SK-N-SH (cell line): ENCODE measurements at regions not wholly inside any gene's neighbourhood (a gene's known extent, or its start where the extent isn't known, plus 50 kb on each side); places are given as distances from the start of the nearest gene placed in this dataset.
"Not testable (repeated sequence)": the region's sequence is repeated elsewhere in the genome, so short reads cannot be mapped to it uniquely, and the experiment has no call there.

Source experiments
- CTCF ChIA-PET: fragments of 300-600, 350-600 bp; formaldehyde crosslinking; extraction: SDS; loops from one replicate; lab custom pipeline; 2021; lab: Yijun Ruan, JAX
- POLR2A ChIA-PET: fragments of 350-600 bp; sonication (Branson Sonifier 250); formaldehyde crosslinking; extraction: SDS; loops from one replicate; lab custom pipeline; 2020; ENCODE audit warnings: antibody characterized with exemption, inconsistent platforms; lab: Yijun Ruan, JAX
- DNase-seq: peaks from one replicate; pipeline ENCODE4 v3.0.0; 2012
- H2AFZ ChIP-seq: fragments of 200-600 bp; sonication (generic); 2 replicates; pipeline ENCODE4 v1.8.1; 2016; ENCODE audit warnings: antibody characterized with exemption, mild to moderate bottlenecking, low read depth
- H3F3A ChIP-seq: fragments of 200-600 bp; sonication (generic); replicated peaks from 2 replicates; pipeline ENCODE3; 2016; ENCODE audit warnings: antibody characterized with exemption, mild to moderate bottlenecking; ENCODE audit not compliant: insufficient read depth
- H3K27ac ChIP-seq, 2 experiments: fragments of 200-500 bp in 1 of 2; fragments of 200-600 bp in 1 of 2; sonication (Bioruptor generic) in 1 of 2; sonication (generic), shearing (Covaris generic) in 1 of 2; 2 replicates each; pipeline versions ENCODE4 v1.5.1 to v1.6.1; 2014 to 2016; ENCODE audit warnings: low read depth in 2 of 2, inconsistent platforms in 1 of 2, low read length in 1 of 2, mild to moderate bottlenecking in 1 of 2, mixed read lengths in 1 of 2
- H3K27me3 ChIP-seq: fragments of 200-600 bp; sonication (generic), shearing (Covaris generic); 2 replicates; pipeline ENCODE4 v1.6.1; 2016; ENCODE audit warnings: mixed run types; ENCODE audit not compliant: insufficient read depth
- H3K36me3 ChIP-seq, 2 experiments: fragments of 200-500 bp in 1 of 2; fragments of 200-600 bp in 1 of 2; sonication (Bioruptor generic) in 1 of 2; sonication (generic) in 1 of 2; replicated peaks in 1 of 2; 2 replicates each; pipeline versions ENCODE3 to v1.5.1; 2014 to 2016; ENCODE audit warnings: low read length in 1 of 2, mild to moderate bottlenecking in 1 of 2; ENCODE audit not compliant: insufficient read depth in 2 of 2, control insufficient read depth in 1 of 2
- H3K4me1 ChIP-seq, 2 experiments: fragments of 200-500 bp in 1 of 2; fragments of 200-600 bp in 1 of 2; sonication (Bioruptor generic) in 1 of 2; sonication (generic), shearing (Covaris generic) in 1 of 2; 2 replicates each; pipeline versions ENCODE4 v1.5.1 to v1.6.1; 2014 to 2016; ENCODE audit warnings: low read depth in 1 of 2, low read length in 1 of 2, mixed run types in 1 of 2; ENCODE audit not compliant: insufficient read depth in 2 of 2, control insufficient read depth in 1 of 2
- H3K4me2 ChIP-seq: fragments of 200-600 bp; sonication (generic), shearing (Covaris generic); 2 replicates; pipeline ENCODE4 v1.6.1; 2017; ENCODE audit warnings: mixed run types
- H3K4me3 ChIP-seq, 2 experiments: fragments of 200-500 bp in 1 of 2; fragments of 200-600 bp in 1 of 2; sonication (Bioruptor generic) in 1 of 2; sonication (generic), shearing (Covaris generic) in 1 of 2; 2 replicates each; pipeline versions ENCODE4 v1.5.1 to v1.8.1; 2014 to 2016; ENCODE audit warnings: low read depth in 2 of 2, inconsistent platforms in 1 of 2, low read length in 1 of 2, mild to moderate bottlenecking in 1 of 2, mixed read lengths in 1 of 2, moderate library complexity in 1 of 2
- H3K79me2 ChIP-seq: fragments of 200-600 bp; sonication (generic); 2 replicates; pipeline ENCODE4 v1.8.1; 2017; ENCODE audit warnings: mild to moderate bottlenecking; ENCODE audit not compliant: insufficient read depth
- H3K9ac ChIP-seq: fragments of 200-600 bp; sonication (generic); 2 replicates; pipeline ENCODE4 v1.6.1; 2017; ENCODE audit warnings: mixed run types
- H3K9me2 ChIP-seq: fragments of 200-600 bp; sonication (generic); 2 replicates; pipeline ENCODE4 v1.6.1; 2017; ENCODE audit warnings: mixed run types
- H3K9me3 ChIP-seq: fragments of 200-600 bp; sonication (generic); 2 replicates; pipeline ENCODE4 v1.6.1; 2017; ENCODE audit warnings: mixed run types, mild to moderate bottlenecking, moderate library complexity
- H4K20me1 ChIP-seq: fragments of 200-600 bp; sonication (generic); 2 replicates; pipeline ENCODE4 v1.6.1; 2017; ENCODE audit warnings: mild to moderate bottlenecking, mixed run types; ENCODE audit not compliant: insufficient read depth
- CHD2 ChIP-seq: fragments of 150-350 bp; IDR thresholded peaks from 2 replicates; pipeline ENCODE4 v1.6.1; 2018; ENCODE audit warnings: low read length; ENCODE audit not compliant: partially characterized antibody
- ELF1 ChIP-seq: IDR thresholded peaks from 2 replicates; pipeline ENCODE4 v1.4.0; 2012
- EP300 ChIP-seq, 2 experiments: IDR thresholded peaks; 2 replicates each; pipeline versions ENCODE4 v1.4.0 to v1.6.1; 2012; ENCODE audit warnings: borderline replicate concordance in 1 of 2, low read depth in 1 of 2, low read length in 1 of 2
- EZH2phosphoT487 ChIP-seq: fragments of 200-600 bp; sonication (generic); IDR thresholded peaks from 2 replicates; pipeline ENCODE4 v1.6.1; 2017; ENCODE audit warnings: low read depth, mixed run types, mild to moderate bottlenecking, antibody characterized with exemption, moderate library complexity, borderline replicate concordance
- FOSL2 ChIP-seq: IDR thresholded peaks from 2 replicates; pipeline ENCODE4 v1.4.0; 2012; ENCODE audit warnings: low read depth, mild to moderate bottlenecking, moderate library complexity, borderline replicate concordance
- FOXJ3 ChIP-seq: sonication (generic); formaldehyde crosslinking; IDR thresholded peaks from 2 replicates; pipeline ENCODE4 v1.5.1; 2020; ENCODE audit warnings: mild to moderate bottlenecking, missing genetic modification reagents
- FOXM1 ChIP-seq: IDR thresholded peaks from 2 replicates; pipeline ENCODE4 v1.4.0; 2012; ENCODE audit warnings: low read depth, mild to moderate bottlenecking
- JUND ChIP-seq: IDR thresholded peaks from 2 replicates; pipeline ENCODE4 v1.4.0; 2012
- MEF2A ChIP-seq: IDR thresholded peaks from 2 replicates; pipeline ENCODE4 v1.4.0; 2012; ENCODE audit warnings: low read depth, borderline replicate concordance
- NRF1 ChIP-seq: IDR thresholded peaks from 2 replicates; pipeline ENCODE4 v1.6.1; 2012; ENCODE audit warnings: low read depth, mild to moderate bottlenecking, low read length
- RAD21 ChIP-seq: IDR thresholded peaks from 2 replicates; pipeline ENCODE4 v1.6.1; 2012; ENCODE audit warnings: mild to moderate bottlenecking, low read length
- RFX5 ChIP-seq: IDR thresholded peaks from 2 replicates; pipeline ENCODE4 v1.6.1; 2012; ENCODE audit warnings: mild to moderate bottlenecking, improper control_type of control experiment, low read length
- RXRA ChIP-seq: IDR thresholded peaks from 2 replicates; pipeline ENCODE4 v1.4.0; 2012; ENCODE audit warnings: low read depth, mild to moderate bottlenecking, borderline replicate concordance
- SMC3 ChIP-seq: IDR thresholded peaks from 2 replicates; pipeline ENCODE4 v1.6.1; 2012; ENCODE audit warnings: low read depth, low read length, improper control_type of control experiment
- TAF1 ChIP-seq: IDR thresholded peaks from 2 replicates; pipeline ENCODE4 v1.6.1; 2012; ENCODE audit warnings: low read depth, mild to moderate bottlenecking, low read length, moderate library complexity, borderline replicate concordance
- TCF12 ChIP-seq: IDR thresholded peaks from 2 replicates; pipeline ENCODE4 v1.4.0; 2012
- WGBS: methylation state at CpG from one replicate; pipeline ENCODE4 v1.1.6; 2017; ENCODE audit warnings: low lambda C conversion rate; 5-methylcytosine and 5-hydroxymethylcytosine counted together
- TF ChIP-seq, protein P1 (sequence below): IDR thresholded peaks from 2 replicates; pipeline ENCODE4; 2012
- TF ChIP-seq, protein P2 (sequence below): IDR thresholded peaks from 2 replicates; pipeline ENCODE4 v1.4.0; 2012; ENCODE audit warnings: low read depth, borderline replicate concordance
- TF ChIP-seq, protein P3 (sequence below): IDR thresholded peaks from 2 replicates; pipeline ENCODE4 v1.4.0; 2012; ENCODE audit warnings: low read depth
- TF ChIP-seq, protein P4 (sequence below): IDR thresholded peaks from 2 replicates; pipeline ENCODE4 v1.4.0; 2012; ENCODE audit warnings: low read depth, borderline replicate concordance

DNA sequence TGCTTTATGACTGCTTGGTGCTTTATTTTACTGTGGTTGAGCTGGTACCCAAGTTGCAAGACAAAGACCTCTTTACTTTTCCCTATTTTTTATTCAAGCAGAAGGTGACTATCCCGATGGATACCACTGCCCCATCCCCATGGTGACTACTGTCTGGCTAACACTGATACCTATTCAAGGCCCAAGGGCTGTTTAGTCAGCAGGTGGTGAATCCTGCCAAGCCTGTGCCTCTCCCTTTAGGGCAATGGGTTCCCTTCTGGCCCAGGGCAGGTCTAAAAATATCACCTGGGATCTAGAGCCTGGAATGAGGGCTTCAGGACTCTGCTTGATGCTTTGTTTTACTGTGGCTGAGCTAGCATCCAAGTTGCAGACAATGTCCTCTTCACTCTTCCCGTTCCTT lies 510.0 kb upstream of the GRAMD2B start:
- Histone ChIP-seq H3K27me3 (no peaks in the 10 kb centered on the region), H3K79me2 (no peaks in the 10 kb centered on the region), H4K20me1 (no peaks in the 10 kb centered on the region), H3K9me2 (no peaks in the 10 kb centered on the region), H3K9ac (no peak overlapping the region), H3F3A (no peaks in the 10 kb centered on the region), H3K4me3 (no peak overlapping the region), H3K9me3 (no peaks in the 10 kb centered on the region), H3K36me3 (no peaks in the 10 kb centered on the region), H3K27ac (no peak overlapping the region), H3K4me1 (no peaks in the 10 kb centered on the region), H3K4me2 (no peak overlapping the region), H2AFZ (no peak overlapping the region)
- ChIA-PET CTCF (no interaction called here), POLR2A (no interaction called here)
- WGBS: 26% methylated on average over 2 of the region's 2 CpGs
- no peak for DNase-seq
- no peak for TF ChIP-seq SMC3
- TF ChIP-seq, protein P1, sequence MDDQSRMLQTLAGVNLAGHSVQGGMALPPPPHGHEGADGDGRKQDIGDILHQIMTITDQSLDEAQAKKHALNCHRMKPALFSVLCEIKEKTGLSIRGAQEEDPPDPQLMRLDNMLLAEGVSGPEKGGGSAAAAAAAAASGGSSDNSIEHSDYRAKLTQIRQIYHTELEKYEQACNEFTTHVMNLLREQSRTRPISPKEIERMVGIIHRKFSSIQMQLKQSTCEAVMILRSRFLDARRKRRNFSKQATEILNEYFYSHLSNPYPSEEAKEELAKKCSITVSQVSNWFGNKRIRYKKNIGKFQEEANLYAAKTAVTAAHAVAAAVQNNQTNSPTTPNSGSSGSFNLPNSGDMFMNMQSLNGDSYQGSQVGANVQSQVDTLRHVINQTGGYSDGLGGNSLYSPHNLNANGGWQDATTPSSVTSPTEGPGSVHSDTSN: no peak
- TF ChIP-seq JUND: no peak
- TF ChIP-seq RAD21: no peak
- TF ChIP-seq CHD2: no peak
- TF ChIP-seq FOSL2: no peak
- TF ChIP-seq ELF1: no peak

DNA sequence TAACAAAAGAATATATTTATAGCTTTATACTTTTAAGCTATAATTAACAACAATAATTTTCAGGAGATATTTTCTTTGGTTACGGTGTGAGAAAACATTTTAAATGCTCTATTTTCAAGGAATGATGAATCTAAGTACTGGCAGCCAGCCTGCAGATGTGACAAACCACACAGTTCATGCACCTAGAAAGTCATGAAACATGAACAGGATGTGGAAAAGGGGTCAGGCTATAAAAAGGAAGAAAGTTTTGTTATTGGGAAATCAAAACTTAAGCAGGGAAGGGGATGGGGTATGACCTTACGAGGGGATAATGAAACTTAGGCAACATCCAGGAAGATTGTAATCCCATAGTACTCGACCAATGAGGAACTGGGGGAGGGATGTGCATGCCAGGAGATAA lies 508.7 kb upstream of the GRAMD2B start:
- Histone ChIP-seq H3K9me2 (no peaks in the 10 kb centered on the region), H3K27ac (no peak overlapping the region), H3K27me3 (no peaks in the 10 kb centered on the region), H3K79me2 (no peaks in the 10 kb centered on the region), H4K20me1 (no peaks in the 10 kb centered on the region), H3K9ac (no peak overlapping the region), H3K36me3 (no peaks in the 10 kb centered on the region), H2AFZ (no peak overlapping the region), H3K9me3 (no peaks in the 10 kb centered on the region), H3F3A (no peaks in the 10 kb centered on the region), H3K4me3 (no peak overlapping the region), H3K4me1 (no peaks in the 10 kb centered on the region)
- DNase-seq: no peak
- CTCF ChIA-PET: interaction anchor here (1.0 kb wide), 1 partner anchor 11 kb away, joined by 3 read pairs; no protein-coding TSS in a partner anchor
- POLR2A ChIA-PET: no interaction called here
- 29% methylated on average over 3 of the region's 3 CpGs for WGBS
- TF ChIP-seq, protein P2, sequence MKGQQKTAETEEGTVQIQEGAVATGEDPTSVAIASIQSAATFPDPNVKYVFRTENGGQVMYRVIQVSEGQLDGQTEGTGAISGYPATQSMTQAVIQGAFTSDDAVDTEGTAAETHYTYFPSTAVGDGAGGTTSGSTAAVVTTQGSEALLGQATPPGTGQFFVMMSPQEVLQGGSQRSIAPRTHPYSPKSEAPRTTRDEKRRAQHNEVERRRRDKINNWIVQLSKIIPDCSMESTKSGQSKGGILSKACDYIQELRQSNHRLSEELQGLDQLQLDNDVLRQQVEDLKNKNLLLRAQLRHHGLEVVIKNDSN: no peak
- TF ChIP-seq, protein P3, sequence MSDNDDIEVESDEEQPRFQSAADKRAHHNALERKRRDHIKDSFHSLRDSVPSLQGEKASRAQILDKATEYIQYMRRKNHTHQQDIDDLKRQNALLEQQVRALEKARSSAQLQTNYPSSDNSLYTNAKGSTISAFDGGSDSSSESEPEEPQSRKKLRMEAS: no peak
- TF ChIP-seq ELF1: no peak
- TF ChIP-seq FOXM1: no peak
- no peak for TF ChIP-seq EP300 (IDR thresholded peaks at IDR 0.05; ENCODE audit: borderline replicate concordance in 1 of 2, low read depth in 1 of 2, low read length in 1 of 2)
- TF ChIP-seq RFX5: no peak
- no peak for TF ChIP-seq FOSL2
- TF ChIP-seq MEF2A: no peak
- TF ChIP-seq NRF1: no peak
- TF ChIP-seq EZH2phosphoT487: no peak
- no peak for TF ChIP-seq TCF12
- no peak for TF ChIP-seq TAF1
- no peak for TF ChIP-seq FOXJ3 (CRISPR knock-in tag)
- TF ChIP-seq, protein P4, sequence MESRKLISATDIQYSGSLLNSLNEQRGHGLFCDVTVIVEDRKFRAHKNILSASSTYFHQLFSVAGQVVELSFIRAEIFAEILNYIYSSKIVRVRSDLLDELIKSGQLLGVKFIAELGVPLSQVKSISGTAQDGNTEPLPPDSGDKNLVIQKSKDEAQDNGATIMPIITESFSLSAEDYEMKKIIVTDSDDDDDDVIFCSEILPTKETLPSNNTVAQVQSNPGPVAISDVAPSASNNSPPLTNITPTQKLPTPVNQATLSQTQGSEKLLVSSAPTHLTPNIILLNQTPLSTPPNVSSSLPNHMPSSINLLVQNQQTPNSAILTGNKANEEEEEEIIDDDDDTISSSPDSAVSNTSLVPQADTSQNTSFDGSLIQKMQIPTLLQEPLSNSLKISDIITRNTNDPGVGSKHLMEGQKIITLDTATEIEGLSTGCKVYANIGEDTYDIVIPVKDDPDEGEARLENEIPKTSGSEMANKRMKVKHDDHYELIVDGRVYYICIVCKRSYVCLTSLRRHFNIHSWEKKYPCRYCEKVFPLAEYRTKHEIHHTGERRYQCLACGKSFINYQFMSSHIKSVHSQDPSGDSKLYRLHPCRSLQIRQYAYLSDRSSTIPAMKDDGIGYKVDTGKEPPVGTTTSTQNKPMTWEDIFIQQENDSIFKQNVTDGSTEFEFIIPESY: no peak
- TF ChIP-seq RXRA: no peak
- TF ChIP-seq, all 33 proteins: peak for 0
- H3K4me2 ChIP-seq: no peak overlapping the region

DNA sequence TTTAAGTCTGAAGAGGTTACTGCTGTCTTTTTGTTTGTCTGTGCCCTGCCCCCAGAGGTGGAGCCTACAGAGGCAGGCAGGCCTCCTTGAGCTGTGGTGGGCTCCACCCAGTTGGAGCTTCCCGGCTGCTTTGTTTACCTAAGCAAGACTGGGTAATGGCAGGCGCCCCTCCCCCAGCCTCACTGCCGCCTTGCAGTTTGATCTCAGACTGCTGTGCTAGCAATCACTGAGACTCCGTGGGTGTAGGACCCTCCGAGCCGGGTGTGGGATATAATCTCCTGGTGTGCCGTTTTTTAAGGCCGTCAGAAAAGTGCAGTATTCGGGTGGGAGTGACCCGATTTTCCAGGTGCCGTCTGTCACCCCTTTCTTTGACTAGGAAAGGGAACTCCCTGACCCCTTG lies 499.3 kb upstream of the GRAMD2B start:
- H3F3A ChIP-seq, H3K9ac ChIP-seq, H3K4me1 ChIP-seq, H2AFZ ChIP-seq, H3K27ac ChIP-seq, H3K36me3 ChIP-seq, H3K4me2 ChIP-seq, H3K27me3 ChIP-seq, H3K79me2 ChIP-seq, H4K20me1 ChIP-seq, CTCF ChIA-PET, H3K4me3 ChIP-seq, H3K9me2 ChIP-seq, POLR2A ChIA-PET, H3K9me3 ChIP-seq, DNase-seq: not testable (repeated sequence)
- WGBS: 55% methylated on average over 8 of the region's 11 CpGs
